ENCODE measurements at regions not wholly inside any gene's neighbourhood (a gene's known extent, or its start where the extent isn't known, plus 50 kb on each side); places are given as distances from the start of the nearest gene placed in this dataset.

- Histone ChIP-seq H3K9ac (ENCODE audit: low read depth in 1 of 2, low read length in 2 of 2) (no peak overlapping the region), H3K27ac (ENCODE audit: low read depth in 1 of 2, low read length in 2 of 2) (no peak overlapping the region), H3K27me3 (ENCODE audit: control insufficient read depth in 4 of 4, insufficient read depth in 4 of 4, low read length in 3 of 4) (no peaks in the 10 kb centered on the region), H3K4me1 (ENCODE audit: control insufficient read depth in 4 of 4, insufficient read depth in 4 of 4, low read length in 3 of 4) (peaks cover 3 to 12% (median 6%) of the 10 kb centered on the region in 4 donors), H3K36me3 (ENCODE audit: control insufficient read depth in 4 of 4, insufficient read depth in 3 of 4, low read depth in 1 of 4, low read length in 3 of 4) (no peaks in the 10 kb centered on the region), H3K9me3 (ENCODE audit: control insufficient read depth in 4 of 4, low read length in 3 of 4) (no peaks in the 10 kb centered on the region), H3K4me3 (ENCODE audit: low read depth in 1 of 3, low read length in 3 of 3) (no peak overlapping the region)
- WGBS, result 94% methylated on average over 2 of the region's 2 CpGs
- no peak for DNase-seq (ENCODE audit: low spot score)
- TF ChIP-seq GABPA (IDR thresholded peaks at IDR 0.05 in 1 of 2, conservative IDR thresholded peaks at IDR 0.05 in 1 of 2) (no peak), REST (IDR thresholded peaks at IDR 0.05) (no peak), FOXA2 (IDR thresholded peaks at IDR 0.05) (no peak), RAD21 (IDR thresholded peaks at IDR 0.05) (no peak)
Observed at GRCh38 chr1:228853191-228853590, 117.9 kb downstream of the RHOU start.

GRCh38 chr1:228853637-228854036, 118.4 kb downstream of the RHOU start:
- whole genome bisulfite sequencing, result 87% methylated on average over 1 of the region's 1 CpG
- H3K36me3 ChIP-seq (ENCODE audit: control insufficient read depth in 4 of 4, insufficient read depth in 3 of 4, low read depth in 1 of 4, low read length in 3 of 4), result no peaks in the 10 kb centered on the region
- DNase-seq (ENCODE audit: low spot score), result no peak
- no peak overlapping the region for H3K4me3 ChIP-seq (ENCODE audit: low read depth in 1 of 3, low read length in 3 of 3)
- H3K9me3 ChIP-seq (ENCODE audit: control insufficient read depth in 4 of 4, low read length in 3 of 4), result no peaks in the 10 kb centered on the region
- no peak overlapping the region for H3K27ac ChIP-seq (ENCODE audit: low read depth in 1 of 2, low read length in 2 of 2)
- no peak overlapping the region for H3K9ac ChIP-seq (ENCODE audit: low read depth in 1 of 2, low read length in 2 of 2)
- no peaks in the 10 kb centered on the region for H3K27me3 ChIP-seq (ENCODE audit: control insufficient read depth in 4 of 4, insufficient read depth in 4 of 4, low read length in 3 of 4)
- peaks cover 3 to 12% (median 5%) of the 10 kb centered on the region in 4 donors for H3K4me1 ChIP-seq (ENCODE audit: control insufficient read depth in 4 of 4, insufficient read depth in 4 of 4, low read length in 3 of 4)
- TF ChIP-seq FOXA1 (IDR thresholded peaks at IDR 0.05), result no peak
- TF ChIP-seq, protein P1, sequence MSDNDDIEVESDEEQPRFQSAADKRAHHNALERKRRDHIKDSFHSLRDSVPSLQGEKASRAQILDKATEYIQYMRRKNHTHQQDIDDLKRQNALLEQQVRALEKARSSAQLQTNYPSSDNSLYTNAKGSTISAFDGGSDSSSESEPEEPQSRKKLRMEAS (IDR thresholded peaks at IDR 0.05), result no peak

DNA sequence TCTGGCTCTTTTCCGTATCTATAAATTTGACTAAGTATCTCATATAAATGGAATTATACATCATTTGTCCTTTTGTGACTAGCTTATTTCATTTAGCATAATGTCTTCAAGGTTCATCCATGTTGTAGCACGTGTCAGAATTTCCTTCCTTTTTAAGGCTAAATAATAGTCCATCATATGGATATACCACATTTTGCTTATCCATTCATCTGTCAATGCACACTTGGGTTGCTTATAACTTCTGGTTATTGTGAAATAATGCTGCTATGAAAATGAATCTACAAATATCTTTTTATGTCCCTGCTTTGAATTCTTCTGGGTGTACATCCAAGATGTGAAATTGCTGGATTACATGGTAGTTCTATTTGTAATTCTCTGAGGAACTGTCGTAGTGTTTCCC, 119.6 kb downstream of the RHOU start:
- WGBS, result 98% methylated on average over 3 of the region's 3 CpGs
- no peaks in the 10 kb centered on the region for H3K9me3 ChIP-seq (ENCODE audit: control insufficient read depth in 4 of 4, low read length in 3 of 4)
- H3K27ac ChIP-seq (ENCODE audit: low read depth in 1 of 2, low read length in 2 of 2), result no peak overlapping the region
- TF ChIP-seq RAD21 (IDR thresholded peaks at IDR 0.05) (no peak), SP1 (IDR thresholded peaks at IDR 0.05) (no peak), TAF1 (conservative IDR thresholded peaks at IDR 0.05) (no peak)
- no peak overlapping the region for H3K4me3 ChIP-seq (ENCODE audit: low read depth in 1 of 3, low read length in 3 of 3)
- H3K9ac ChIP-seq (ENCODE audit: low read depth in 1 of 2, low read length in 2 of 2), result no peak overlapping the region
- no peaks in the 10 kb centered on the region for H3K36me3 ChIP-seq (ENCODE audit: control insufficient read depth in 4 of 4, insufficient read depth in 3 of 4, low read depth in 1 of 4, low read length in 3 of 4)
- peaks cover 0 to 6% (median 0%) of the 10 kb centered on the region in 4 donors for H3K4me1 ChIP-seq (ENCODE audit: control insufficient read depth in 4 of 4, insufficient read depth in 4 of 4, low read length in 3 of 4)
- DNase-seq (ENCODE audit: low spot score), result no peak
- no peaks in the 10 kb centered on the region for H3K27me3 ChIP-seq (ENCODE audit: control insufficient read depth in 4 of 4, insufficient read depth in 4 of 4, low read length in 3 of 4)

DNA sequence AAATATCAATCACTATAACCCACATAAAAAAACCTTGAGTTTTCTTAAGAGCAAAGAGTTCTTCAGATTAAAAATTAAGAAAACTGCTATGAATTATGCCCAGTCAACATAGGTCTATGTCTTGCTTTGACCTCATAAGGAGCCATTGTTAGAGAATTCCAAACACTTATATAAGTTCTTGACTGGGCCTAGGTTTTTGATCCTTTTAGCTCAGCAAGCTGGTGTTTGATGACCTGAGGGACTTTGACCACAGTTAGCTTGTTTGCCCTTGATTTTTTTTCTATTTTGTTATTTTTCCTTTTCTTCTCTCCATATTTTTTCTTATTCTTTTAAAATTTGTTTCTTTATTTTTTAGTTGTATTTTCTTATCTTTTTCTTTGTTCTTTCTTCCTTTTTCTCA, 122.3 kb downstream of the RHOU start:
- H3K9me3 ChIP-seq (ENCODE audit: control insufficient read depth in 4 of 4, low read length in 3 of 4), result no peaks in the 10 kb centered on the region
- H3K27ac ChIP-seq (ENCODE audit: low read depth in 1 of 2, low read length in 2 of 2), result no peak overlapping the region

More for the DNA sequence above, 122.3 kb downstream of the RHOU start:
- Histone ChIP-seq H3K36me3 (ENCODE audit: control insufficient read depth in 4 of 4, insufficient read depth in 3 of 4, low read depth in 1 of 4, low read length in 3 of 4) (no peaks in the 10 kb centered on the region), H3K4me1 (ENCODE audit: control insufficient read depth in 4 of 4, insufficient read depth in 4 of 4, low read length in 3 of 4) (peaks cover 3 to 21% (median 16%) of the 10 kb centered on the region in 4 donors), H3K9ac (ENCODE audit: low read depth in 1 of 2, low read length in 2 of 2) (no peak overlapping the region), H3K27me3 (ENCODE audit: control insufficient read depth in 4 of 4, insufficient read depth in 4 of 4, low read length in 3 of 4) (no peaks in the 10 kb centered on the region), H3K4me3 (ENCODE audit: low read depth in 1 of 3, low read length in 3 of 3) (no peak overlapping the region)
- TF ChIP-seq, protein P2, sequence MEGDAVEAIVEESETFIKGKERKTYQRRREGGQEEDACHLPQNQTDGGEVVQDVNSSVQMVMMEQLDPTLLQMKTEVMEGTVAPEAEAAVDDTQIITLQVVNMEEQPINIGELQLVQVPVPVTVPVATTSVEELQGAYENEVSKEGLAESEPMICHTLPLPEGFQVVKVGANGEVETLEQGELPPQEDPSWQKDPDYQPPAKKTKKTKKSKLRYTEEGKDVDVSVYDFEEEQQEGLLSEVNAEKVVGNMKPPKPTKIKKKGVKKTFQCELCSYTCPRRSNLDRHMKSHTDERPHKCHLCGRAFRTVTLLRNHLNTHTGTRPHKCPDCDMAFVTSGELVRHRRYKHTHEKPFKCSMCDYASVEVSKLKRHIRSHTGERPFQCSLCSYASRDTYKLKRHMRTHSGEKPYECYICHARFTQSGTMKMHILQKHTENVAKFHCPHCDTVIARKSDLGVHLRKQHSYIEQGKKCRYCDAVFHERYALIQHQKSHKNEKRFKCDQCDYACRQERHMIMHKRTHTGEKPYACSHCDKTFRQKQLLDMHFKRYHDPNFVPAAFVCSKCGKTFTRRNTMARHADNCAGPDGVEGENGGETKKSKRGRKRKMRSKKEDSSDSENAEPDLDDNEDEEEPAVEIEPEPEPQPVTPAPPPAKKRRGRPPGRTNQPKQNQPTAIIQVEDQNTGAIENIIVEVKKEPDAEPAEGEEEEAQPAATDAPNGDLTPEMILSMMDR (IDR thresholded peaks at IDR 0.05; ENCODE audit: low read depth, low read length, missing input control), result no peak
- TF ChIP-seq, protein P3, sequence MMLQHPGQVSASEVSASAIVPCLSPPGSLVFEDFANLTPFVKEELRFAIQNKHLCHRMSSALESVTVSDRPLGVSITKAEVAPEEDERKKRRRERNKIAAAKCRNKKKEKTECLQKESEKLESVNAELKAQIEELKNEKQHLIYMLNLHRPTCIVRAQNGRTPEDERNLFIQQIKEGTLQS (IDR thresholded peaks at IDR 0.05), result no peak
- peak in 1 of 2 donors; percentile 15 for TF ChIP-seq RAD21 (IDR thresholded peaks at IDR 0.05)
- TF ChIP-seq RXRA (IDR thresholded peaks at IDR 0.05), result peak; percentile 28 to 51
- no peak for TF ChIP-seq GABPA (IDR thresholded peaks at IDR 0.05 in 1 of 2, conservative IDR thresholded peaks at IDR 0.05 in 1 of 2)
- TF ChIP-seq HNF4A (conservative IDR thresholded peaks at IDR 0.05), result peak; percentile 72 to 77
- no peak for DNase-seq (ENCODE audit: low spot score)

All from liver (tissue), 8 donors.